ENCODE measurements at regions not wholly inside any gene's neighbourhood (a gene's known extent, or its start where the extent isn't known, plus 50 kb on each side); places are given as distances from the start of the nearest gene placed in this dataset.

DNA sequence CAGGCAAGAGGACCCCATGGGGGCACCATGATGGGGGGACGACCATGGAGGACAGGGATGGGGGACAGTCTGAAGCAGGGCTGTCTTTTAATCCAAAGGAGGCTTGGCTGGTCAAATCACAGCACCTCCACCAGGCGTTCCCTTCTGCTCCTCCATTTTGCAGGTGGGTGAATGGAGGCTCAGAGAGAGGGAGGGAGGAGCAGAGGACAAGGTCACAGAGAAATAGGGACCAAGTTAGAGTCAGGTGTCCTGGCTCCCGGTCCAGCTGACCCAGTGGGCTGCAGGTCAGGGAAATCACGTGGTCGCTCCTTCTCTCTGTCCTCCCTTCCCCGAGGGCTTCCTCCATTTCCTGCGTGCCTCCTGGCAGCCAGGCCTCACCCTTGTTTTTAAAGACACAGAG lies 156.4 kb upstream of the SMIM23 start:
- no peak for DNase-seq (ENCODE audit: low read depth)

- peak; percentile 59 for DNase-seq (ENCODE audit: low read depth)
Observed at GRCh38 chr5:171629628-171630349, 155.8 kb upstream of the SMIM23 start.

GRCh38 chr5:171630350-171631065 lies 155.1 kb upstream of the SMIM23 start:
- DNase-seq (ENCODE audit: low read depth) = no peak

DNA sequence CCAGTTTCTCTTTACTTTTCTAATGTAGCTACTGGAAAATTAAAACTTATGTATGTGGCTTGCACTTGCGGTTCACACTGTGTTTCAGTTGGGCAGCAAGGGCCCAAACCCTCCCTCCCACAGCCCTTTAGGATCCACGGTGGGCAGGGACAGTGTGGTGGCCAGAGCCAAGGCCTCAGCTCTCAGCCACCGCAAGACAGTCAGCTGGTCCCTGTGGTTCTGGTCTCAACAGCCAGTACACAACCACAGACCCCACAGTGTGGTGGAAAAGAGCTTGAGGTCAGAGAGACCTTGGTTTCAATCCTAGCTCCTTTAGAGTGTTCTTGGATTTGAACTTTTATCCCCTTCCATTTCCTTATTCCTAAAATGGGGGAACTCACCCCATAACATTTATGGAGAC lies 153.0 kb upstream of the SMIM23 start:
- no peak for DNase-seq (ENCODE audit: low read depth)

- DNase-seq (ENCODE audit: low read depth) = no peak
Observed at GRCh38 chr5:171633776-171634470, 151.7 kb upstream of the SMIM23 start.

GRCh38 chr5:171634511-171634910 lies 151.1 kb upstream of the SMIM23 start:
- no peak for DNase-seq (ENCODE audit: low read depth)

GRCh38 chr5:171635028-171635427 lies 150.6 kb upstream of the SMIM23 start:
- no peak for DNase-seq (ENCODE audit: low read depth)

DNA sequence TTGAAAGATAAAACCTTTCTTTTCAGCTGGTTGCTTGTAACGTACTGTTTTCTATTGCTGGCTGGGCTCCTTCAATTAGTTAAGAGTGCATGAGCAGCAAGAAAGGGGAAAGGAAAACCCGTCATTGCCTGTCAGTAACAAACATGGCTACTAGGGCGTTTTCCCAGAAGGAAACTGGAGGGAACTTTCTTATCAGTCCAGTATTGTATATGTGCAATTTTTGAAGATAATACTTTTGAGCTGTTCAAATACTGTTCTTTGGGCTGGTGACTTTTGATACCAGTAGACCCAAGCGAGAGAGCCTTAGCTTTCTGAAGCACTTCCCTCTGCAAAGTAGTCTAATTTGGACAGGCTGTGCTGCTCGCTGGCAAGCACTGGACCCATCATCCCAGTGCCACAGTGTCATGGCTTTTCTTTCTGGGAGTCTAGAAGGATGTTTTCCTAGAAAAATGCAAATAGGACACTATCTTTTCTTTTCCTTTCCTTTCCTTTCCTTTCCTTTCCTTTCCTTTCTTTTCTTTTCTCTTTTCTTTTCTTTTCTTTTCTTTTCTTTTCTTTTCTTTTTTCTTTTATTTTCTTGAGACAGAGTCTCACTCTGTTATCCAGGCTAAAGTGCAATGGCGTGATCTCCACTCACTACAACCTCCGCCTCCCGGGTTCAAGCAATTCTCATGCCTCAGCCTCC lies 149.9 kb upstream of the SMIM23 start:
- no peak for DNase-seq (ENCODE audit: low read depth)

DNA sequence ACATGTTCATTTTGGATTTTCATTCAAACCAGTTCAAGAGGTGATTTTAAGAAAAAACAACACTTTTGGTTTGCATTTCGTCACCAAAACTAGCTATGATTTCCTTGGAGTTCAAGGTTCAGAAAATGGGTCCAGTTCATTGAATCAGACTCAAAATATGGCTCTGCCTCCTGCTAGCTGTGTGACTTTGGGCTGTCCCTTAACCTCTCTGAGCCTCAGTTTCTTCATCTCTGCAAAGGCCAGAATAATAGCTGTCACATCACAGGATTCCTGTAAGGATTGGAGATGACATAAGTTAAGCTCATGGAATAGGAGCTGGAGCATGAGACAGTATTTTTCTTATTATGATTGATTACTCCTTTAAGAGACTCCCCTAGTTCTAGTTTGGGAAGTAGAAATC lies 147.8 kb upstream of the SMIM23 start:
- DNase-seq (ENCODE audit: low read depth) = no peak

GRCh38 chr5:171639205-171639621 lies 146.4 kb upstream of the SMIM23 start:
- DNase-seq (ENCODE audit: low read depth) = no peak

DNA sequence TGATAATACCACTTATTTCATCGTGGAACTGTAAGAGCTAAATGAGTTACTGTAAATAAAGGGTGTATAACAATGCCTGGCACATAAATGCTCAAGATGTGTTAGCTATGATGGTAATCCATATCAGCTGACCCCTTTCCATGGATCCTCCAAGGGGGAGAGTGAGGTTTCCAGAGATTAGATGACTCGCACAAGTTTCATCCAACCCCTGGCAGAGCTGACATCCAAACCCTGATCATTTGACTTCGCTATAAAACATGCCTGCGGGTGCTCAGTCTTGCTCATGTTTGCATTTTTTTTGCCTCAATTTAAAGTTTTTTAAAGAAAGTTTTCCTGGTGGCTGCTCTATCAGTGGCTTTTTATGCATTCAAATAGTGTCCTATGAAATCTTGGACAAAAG lies 145.7 kb upstream of the SMIM23 start:
- DNase-seq (ENCODE audit: low read depth) = peak; percentile 20

- no peak for DNase-seq (ENCODE audit: low read depth)
Observed at GRCh38 chr5:171640480-171640879, 145.1 kb upstream of the SMIM23 start.

DNA sequence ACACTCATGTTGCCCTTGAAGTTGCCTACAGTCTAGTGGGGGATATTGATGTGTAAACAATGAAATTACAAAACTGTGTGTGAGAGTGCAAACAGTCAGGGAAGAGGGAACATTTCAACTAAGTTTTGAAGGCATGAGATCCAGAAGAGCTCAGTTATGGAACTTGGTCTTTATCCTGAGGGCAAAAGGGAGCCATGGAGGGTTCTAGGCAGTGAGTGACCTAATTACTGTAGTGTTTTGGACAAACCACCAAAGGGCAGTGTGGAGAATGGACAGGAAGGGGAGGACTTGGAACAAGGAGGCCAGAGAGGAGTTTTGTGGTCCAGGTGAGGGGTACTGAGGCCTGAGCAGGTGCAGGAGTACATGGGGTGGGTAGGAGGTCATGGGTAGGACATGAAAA lies 143.7 kb upstream of the SMIM23 start:
- no peak for DNase-seq (ENCODE audit: low read depth)

DNA sequence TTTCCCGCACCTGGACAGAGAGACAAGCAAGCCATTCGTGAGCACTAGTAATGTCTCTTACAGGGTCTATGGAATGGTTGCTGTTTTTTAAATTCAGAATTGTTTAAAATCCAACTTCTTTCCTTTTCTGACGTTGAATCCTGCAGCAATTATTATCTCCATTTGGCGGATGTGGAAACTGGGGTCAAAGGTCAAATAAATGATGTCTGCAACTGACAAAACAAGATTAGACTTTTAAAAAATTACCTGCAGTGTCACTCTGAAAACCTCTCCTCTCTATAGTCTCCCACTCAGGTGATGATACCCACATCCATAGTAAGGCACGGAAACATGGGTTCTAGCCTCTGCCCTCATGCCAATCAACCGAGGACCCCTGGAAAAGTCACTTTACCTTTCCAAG lies 142.7 kb upstream of the SMIM23 start:
- DNase-seq (ENCODE audit: low read depth) = no peak

GRCh38 chr5:171644536-171644935 lies 141.1 kb upstream of the SMIM23 start:
- DNase-seq (ENCODE audit: low read depth) = no peak

DNA sequence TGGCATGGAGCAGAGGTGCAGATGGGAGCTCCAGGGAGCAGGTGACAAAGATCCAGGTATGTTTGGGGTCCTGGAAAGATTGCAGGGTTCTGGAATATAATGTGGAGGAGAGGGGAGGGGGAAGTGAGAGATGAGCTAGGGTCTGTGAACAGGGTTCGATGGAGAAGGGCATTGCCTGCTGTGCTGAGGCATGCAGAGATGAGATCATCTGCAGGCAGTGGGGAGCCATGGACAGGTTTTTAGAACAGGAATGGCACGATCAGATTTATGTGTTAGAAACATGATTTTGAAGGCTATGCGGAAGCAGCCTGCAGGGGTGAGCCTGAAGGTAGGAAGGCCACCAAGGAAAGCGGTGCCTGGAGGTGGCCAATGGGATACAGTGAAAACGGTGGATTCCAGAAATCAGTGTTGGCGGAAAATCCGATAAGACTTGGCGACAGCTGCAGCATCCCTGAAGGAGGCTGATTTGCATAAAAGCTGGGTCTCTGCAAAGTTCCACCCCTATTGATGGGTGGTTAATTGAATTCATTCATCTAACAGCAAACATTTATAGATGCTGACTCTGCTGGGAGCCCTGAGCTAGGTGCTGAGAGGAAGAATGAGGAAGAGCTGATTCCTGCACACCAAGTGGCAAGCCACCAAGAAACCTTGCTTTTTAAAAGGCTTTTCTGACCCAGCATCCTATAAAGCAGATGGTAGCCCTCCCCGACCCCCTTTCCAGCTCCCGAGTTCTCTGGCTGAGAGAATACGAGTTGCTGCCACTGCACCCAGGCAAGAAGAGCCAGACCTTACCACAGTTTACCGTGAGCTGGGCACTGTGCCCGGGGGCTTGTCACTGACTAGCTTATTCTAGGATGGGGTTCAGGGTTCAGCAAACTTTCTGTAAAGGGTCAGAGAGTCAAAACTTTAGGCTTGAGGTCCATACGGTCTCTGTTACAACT lies 139.2 kb upstream of the SMIM23 start:
- no peak for DNase-seq (ENCODE audit: low read depth)

GRCh38 chr5:171647043-171647903 lies 138.3 kb upstream of the SMIM23 start:
- peak; percentile 94 for DNase-seq (ENCODE audit: low read depth)

DNA sequence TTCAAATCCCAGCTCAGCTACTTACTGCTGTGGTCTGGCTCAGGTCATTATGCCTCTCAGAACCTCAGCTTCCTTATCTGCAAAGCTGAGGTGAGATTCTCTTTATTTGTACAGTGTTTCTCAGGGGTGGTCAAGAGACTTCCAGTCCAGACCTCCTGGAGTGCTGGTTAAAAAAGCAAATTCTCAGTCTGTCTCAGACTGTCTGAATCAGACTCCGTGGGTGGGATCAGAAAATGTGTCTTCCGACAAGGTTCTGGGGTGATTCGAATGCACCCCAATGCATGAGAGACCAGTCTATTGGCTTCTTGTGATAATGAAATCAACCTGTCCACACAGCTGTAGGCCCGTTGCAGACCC lies 137.7 kb upstream of the SMIM23 start:
- peak; percentile 65 for DNase-seq (ENCODE audit: low read depth)

- DNase-seq (ENCODE audit: low read depth) = peak; percentile 3
Observed at GRCh38 chr5:171648279-171649074, 137.1 kb upstream of the SMIM23 start.

- DNase-seq (ENCODE audit: low read depth) = no peak
Observed at GRCh38 chr5:171649075-171649401, 136.6 kb upstream of the SMIM23 start.

Data from iris pigment epithelial cell (primary cell).